ENCODE measurements at regions not wholly inside any gene's neighbourhood (a gene's known extent, or its start where the extent isn't known, plus 50 kb on each side); places are given as distances from the start of the nearest gene placed in this dataset.

DNA sequence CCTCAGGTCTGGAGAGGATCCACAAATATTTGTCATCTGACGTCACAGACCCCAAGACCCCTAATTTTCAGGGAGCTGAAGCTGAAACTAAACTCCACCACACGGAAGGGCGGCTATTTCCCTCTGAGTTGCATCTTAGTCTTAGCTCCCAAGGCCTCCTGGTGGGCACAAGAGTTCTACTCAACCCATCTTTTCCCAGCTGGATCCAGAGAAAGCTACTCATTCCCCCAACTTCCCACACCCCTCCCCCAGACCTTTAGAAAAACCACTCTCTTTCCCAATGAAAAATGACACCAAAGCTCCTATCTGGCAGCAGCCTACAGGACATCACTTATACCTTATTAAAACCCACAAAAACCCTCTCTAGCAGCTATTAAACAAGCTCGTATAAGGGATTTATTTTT, 67.1 kb upstream of the SLC1A1 start:
- intact Hi-C loops (cut with micrococcal nuclease; ENCODE audit: unreplicated experiment), result no loop called here
- no peaks in the 10 kb centered on the region for H3K9me3 ChIP-seq (ENCODE audit: low read depth, low read length, poor library complexity, severe bottlenecking)
- no peaks in the 10 kb centered on the region for H3K36me3 ChIP-seq (ENCODE audit: insufficient read depth, low read length, poor library complexity, severe bottlenecking)
- no peak overlapping the region for H3K4me3 ChIP-seq (ENCODE audit: low read depth, low read length, poor library complexity, severe bottlenecking)
- ChIA-PET POLR2A (ENCODE audit: low non-redundant PET) (no interaction called here), CTCF (no interaction called here)
- H3K27me3 ChIP-seq (replicated peaks; ENCODE audit: insufficient read depth, low read depth, low read length, poor library complexity), result no peaks in the 10 kb centered on the region
- no peaks in the 10 kb centered on the region for H3K4me1 ChIP-seq (ENCODE audit: insufficient read depth, low read length, poor library complexity, severe bottlenecking)
- DNase-seq (ENCODE audit: low spot score), result no peak
- TF ChIP-seq EZH2 (IDR thresholded peaks at IDR 0.05; ENCODE audit: borderline replicate concordance, low read depth, low read length, poor library complexity, severe bottlenecking), result no peak
- TF ChIP-seq, protein P1, sequence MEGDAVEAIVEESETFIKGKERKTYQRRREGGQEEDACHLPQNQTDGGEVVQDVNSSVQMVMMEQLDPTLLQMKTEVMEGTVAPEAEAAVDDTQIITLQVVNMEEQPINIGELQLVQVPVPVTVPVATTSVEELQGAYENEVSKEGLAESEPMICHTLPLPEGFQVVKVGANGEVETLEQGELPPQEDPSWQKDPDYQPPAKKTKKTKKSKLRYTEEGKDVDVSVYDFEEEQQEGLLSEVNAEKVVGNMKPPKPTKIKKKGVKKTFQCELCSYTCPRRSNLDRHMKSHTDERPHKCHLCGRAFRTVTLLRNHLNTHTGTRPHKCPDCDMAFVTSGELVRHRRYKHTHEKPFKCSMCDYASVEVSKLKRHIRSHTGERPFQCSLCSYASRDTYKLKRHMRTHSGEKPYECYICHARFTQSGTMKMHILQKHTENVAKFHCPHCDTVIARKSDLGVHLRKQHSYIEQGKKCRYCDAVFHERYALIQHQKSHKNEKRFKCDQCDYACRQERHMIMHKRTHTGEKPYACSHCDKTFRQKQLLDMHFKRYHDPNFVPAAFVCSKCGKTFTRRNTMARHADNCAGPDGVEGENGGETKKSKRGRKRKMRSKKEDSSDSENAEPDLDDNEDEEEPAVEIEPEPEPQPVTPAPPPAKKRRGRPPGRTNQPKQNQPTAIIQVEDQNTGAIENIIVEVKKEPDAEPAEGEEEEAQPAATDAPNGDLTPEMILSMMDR (conservative IDR thresholded peaks at IDR 0.05; ENCODE audit: low read depth, low read length), result no peak
- no TSS peak for BruUV-seq (replicated peaks)
- no peak overlapping the region for H3K27ac ChIP-seq (ENCODE audit: low read depth, low read length, poor library complexity, severe bottlenecking)

DNA sequence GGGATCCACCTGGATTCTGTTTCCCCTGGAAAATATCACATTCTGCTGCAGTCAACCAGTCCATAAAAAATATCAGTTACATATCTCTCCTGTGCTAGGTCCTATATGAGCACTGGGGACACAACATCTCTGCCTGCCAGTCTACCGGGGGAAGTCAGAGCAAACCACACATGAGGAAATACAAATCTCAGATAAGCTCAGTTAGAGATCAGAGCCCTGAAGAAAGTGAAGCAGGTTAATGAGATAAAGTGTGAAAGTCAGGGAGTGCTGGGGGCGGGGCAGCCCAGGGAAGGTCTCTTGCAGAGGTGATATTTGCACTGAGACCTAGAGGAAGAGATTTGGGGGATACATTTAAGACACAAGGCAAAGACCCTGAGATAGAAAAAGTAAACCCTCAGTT, 67.8 kb upstream of the SLC1A1 start:
- no peak overlapping the region for H3K27ac ChIP-seq (ENCODE audit: low read depth, low read length, poor library complexity, severe bottlenecking)
- BruUV-seq (replicated peaks), result no TSS peak
- H3K36me3 ChIP-seq (ENCODE audit: insufficient read depth, low read length, poor library complexity, severe bottlenecking), result no peaks in the 10 kb centered on the region
- no peaks in the 10 kb centered on the region for H3K4me1 ChIP-seq (ENCODE audit: insufficient read depth, low read length, poor library complexity, severe bottlenecking)
- H3K4me3 ChIP-seq (ENCODE audit: low read depth, low read length, poor library complexity, severe bottlenecking), result no peak overlapping the region
- no peak for DNase-seq (ENCODE audit: low spot score)
- ChIA-PET POLR2A (ENCODE audit: low non-redundant PET) (no interaction called here), CTCF (no interaction called here)
- no peaks in the 10 kb centered on the region for H3K9me3 ChIP-seq (ENCODE audit: low read depth, low read length, poor library complexity, severe bottlenecking)
- no peaks in the 10 kb centered on the region for H3K27me3 ChIP-seq (replicated peaks; ENCODE audit: insufficient read depth, low read depth, low read length, poor library complexity)
- TF ChIP-seq, protein P1 (conservative IDR thresholded peaks at IDR 0.05; ENCODE audit: low read depth, low read length), result no peak
- TF ChIP-seq EZH2 (IDR thresholded peaks at IDR 0.05; ENCODE audit: borderline replicate concordance, low read depth, low read length, poor library complexity, severe bottlenecking), result no peak
- intact Hi-C loops (cut with micrococcal nuclease; ENCODE audit: unreplicated experiment), result no loop called here

DNA sequence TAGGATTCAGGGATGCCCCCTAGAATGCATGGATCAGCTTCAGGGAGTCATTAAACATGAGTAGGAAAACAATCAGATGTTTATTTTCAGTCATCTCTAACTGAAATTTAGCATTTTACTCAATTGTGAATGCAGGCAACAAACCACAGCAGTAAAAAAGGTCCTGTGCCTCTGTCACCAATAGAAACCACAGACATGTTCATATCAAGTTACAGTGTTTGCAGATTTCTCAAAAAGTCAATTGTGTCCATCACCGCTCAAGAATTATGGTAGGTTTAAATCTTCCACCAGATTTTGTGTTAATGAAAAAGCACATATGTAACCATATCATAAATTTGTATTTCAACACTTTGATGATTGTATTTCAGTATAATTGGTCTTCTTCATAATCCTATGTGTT, 68.4 kb upstream of the SLC1A1 start:
- intact Hi-C loops (cut with micrococcal nuclease; ENCODE audit: unreplicated experiment), result no loop called here
- H3K27me3 ChIP-seq (replicated peaks; ENCODE audit: insufficient read depth, low read depth, low read length, poor library complexity), result no peaks in the 10 kb centered on the region
- CTCF ChIA-PET, result no interaction called here

More for the DNA sequence above, 68.4 kb upstream of the SLC1A1 start:
- Histone ChIP-seq H3K27ac (ENCODE audit: low read depth, low read length, poor library complexity, severe bottlenecking) (no peak overlapping the region), H3K4me3 (ENCODE audit: low read depth, low read length, poor library complexity, severe bottlenecking) (no peak overlapping the region), H3K4me1 (ENCODE audit: insufficient read depth, low read length, poor library complexity, severe bottlenecking) (no peaks in the 10 kb centered on the region), H3K36me3 (ENCODE audit: insufficient read depth, low read length, poor library complexity, severe bottlenecking) (no peaks in the 10 kb centered on the region), H3K9me3 (ENCODE audit: low read depth, low read length, poor library complexity, severe bottlenecking) (no peaks in the 10 kb centered on the region)
- DNase-seq (ENCODE audit: low spot score), result no peak
- BruUV-seq (replicated peaks), result no TSS peak
- no peak for TF ChIP-seq EZH2 (IDR thresholded peaks at IDR 0.05; ENCODE audit: borderline replicate concordance, low read depth, low read length, poor library complexity, severe bottlenecking)
- TF ChIP-seq, protein P1 (conservative IDR thresholded peaks at IDR 0.05; ENCODE audit: low read depth, low read length), result no peak
- POLR2A ChIA-PET (ENCODE audit: low non-redundant PET), result no interaction called here
